GM19372 (cell line): ENCODE measurements at regions not wholly inside any gene's neighbourhood (a gene's known extent, or its start where the extent isn't known, plus 50 kb on each side); places are given as distances from the start of the nearest gene placed in this dataset.

Experiments used
- ATAC-seq: cut with Tn5 transposase; IDR thresholded peaks from one replicate; pipeline ENCODE4 v1.9.1; 2021; ENCODE audit warnings: mild to moderate bottlenecking, low read depth, moderate library complexity; ENCODE audit not compliant: unreplicated experiment

GRCh38 chr5:72558046-72558336 is 50.8 kb upstream of the ZNF366 start:
- no peak for ATAC-seq

GRCh38 chr5:72557167-72558045 is 50.2 kb upstream of the ZNF366 start:
- peak; percentile 12 for ATAC-seq
